H1 (cell line): ENCODE measurements at regions not wholly inside any gene's neighbourhood (a gene's known extent, or its start where the extent isn't known, plus 50 kb on each side); places are given as distances from the start of the nearest gene placed in this dataset.

ENCODE experiments used
- TF ChIP-seq, protein P1 (sequence below): IDR thresholded peaks from 2 replicates; pipeline ENCODE4 v1.6.1; 2012; ENCODE audit warnings: low read length, inconsistent platforms
- TF ChIP-seq, protein P2 (sequence below): IDR thresholded peaks from 2 replicates; pipeline ENCODE4 v1.6.1; 2011; ENCODE audit warnings: low read depth, mild to moderate bottlenecking, low read length; ENCODE audit not compliant: insufficient read depth

DNA sequence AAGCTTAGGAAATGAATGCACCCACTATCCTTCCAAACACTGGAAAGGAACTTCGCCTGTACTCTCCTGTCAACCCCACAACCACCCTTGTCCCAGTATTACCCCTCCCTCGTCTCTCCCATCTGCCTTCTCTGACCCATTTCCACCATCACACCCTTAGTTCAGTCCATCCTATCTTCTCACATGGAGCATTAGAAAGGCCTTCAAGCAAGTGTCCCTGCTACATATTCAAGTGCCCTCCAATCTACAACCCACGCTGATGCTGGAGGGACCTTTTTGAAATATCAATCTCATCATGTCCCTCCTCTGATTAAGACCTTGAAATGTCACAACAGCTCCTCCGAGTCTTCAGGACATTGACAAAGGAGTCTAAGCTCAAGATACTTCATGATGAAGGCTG lies 133.8 kb upstream of the CCL2 start (continued):
- TF ChIP-seq, protein P1, sequence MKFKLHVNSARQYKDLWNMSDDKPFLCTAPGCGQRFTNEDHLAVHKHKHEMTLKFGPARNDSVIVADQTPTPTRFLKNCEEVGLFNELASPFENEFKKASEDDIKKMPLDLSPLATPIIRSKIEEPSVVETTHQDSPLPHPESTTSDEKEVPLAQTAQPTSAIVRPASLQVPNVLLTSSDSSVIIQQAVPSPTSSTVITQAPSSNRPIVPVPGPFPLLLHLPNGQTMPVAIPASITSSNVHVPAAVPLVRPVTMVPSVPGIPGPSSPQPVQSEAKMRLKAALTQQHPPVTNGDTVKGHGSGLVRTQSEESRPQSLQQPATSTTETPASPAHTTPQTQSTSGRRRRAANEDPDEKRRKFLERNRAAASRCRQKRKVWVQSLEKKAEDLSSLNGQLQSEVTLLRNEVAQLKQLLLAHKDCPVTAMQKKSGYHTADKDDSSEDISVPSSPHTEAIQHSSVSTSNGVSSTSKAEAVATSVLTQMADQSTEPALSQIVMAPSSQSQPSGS, result no peak
- TF ChIP-seq, protein P2, sequence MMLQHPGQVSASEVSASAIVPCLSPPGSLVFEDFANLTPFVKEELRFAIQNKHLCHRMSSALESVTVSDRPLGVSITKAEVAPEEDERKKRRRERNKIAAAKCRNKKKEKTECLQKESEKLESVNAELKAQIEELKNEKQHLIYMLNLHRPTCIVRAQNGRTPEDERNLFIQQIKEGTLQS, result no peak
